Neural progenitor cell (in vitro differentiated cells): ENCODE measurements at regions not wholly inside any gene's neighbourhood (a gene's known extent, or its start where the extent isn't known, plus 50 kb on each side); places are given as distances from the start of the nearest gene placed in this dataset.

Experiments used
- DNase-seq: peaks from one replicate; pipeline ENCODE4 v3.0.0-alpha.2; 2016; ENCODE audit warnings: low spot score
- H2AFZ ChIP-seq: fragments of 200-600 bp; sonication (generic); replicated peaks from 2 replicates; pipeline ENCODE4 v1.6.1; 2016; ENCODE audit warnings: antibody characterized with exemption
- H3F3A ChIP-seq: fragments of 200-600 bp; sonication (generic); 2 replicates; pipeline ENCODE4 v1.6.1; 2016; ENCODE audit warnings: antibody characterized with exemption, low read depth
- H3K27ac ChIP-seq: fragments of 200-600 bp; sonication (generic); 2 replicates; pipeline ENCODE4 v1.5.1; 2016; ENCODE audit warnings: mild to moderate bottlenecking
- H3K27me3 ChIP-seq: fragments of 200-600 bp; sonication (generic); 2 replicates; pipeline ENCODE4 v1.6.1; 2016; ENCODE audit warnings: mild to moderate bottlenecking, moderate library complexity
- H3K36me3 ChIP-seq: fragments of 200-600 bp; sonication (generic); 2 replicates; pipeline ENCODE4 v1.5.1; 2016
- H3K4me1 ChIP-seq: fragments of 200-600 bp; sonication (generic); 2 replicates; pipeline ENCODE4 v1.6.1; 2016; ENCODE audit warnings: mixed run types
- H3K4me2 ChIP-seq: fragments of 200-600 bp; sonication (generic); 2 replicates; pipeline ENCODE4 v1.6.1; 2016
- H3K4me3 ChIP-seq: fragments of 200-600 bp; sonication (generic); 2 replicates; pipeline ENCODE4 v1.5.1; 2016
- H3K79me2 ChIP-seq: fragments of 200-600 bp; sonication (generic); 2 replicates; pipeline ENCODE4 v1.6.1; 2016; ENCODE audit warnings: low read depth
- H3K9ac ChIP-seq: fragments of 200-600 bp; sonication (generic); 2 replicates; pipeline ENCODE4 v1.6.1; 2016
- H3K9me3 ChIP-seq: fragments of 200-600 bp; sonication (generic); 2 replicates; pipeline ENCODE4 v1.5.1; 2016; ENCODE audit warnings: low read depth
- H4K20me1 ChIP-seq: fragments of 200-600 bp; sonication (generic); 2 replicates; pipeline ENCODE4 v1.6.1; 2016; ENCODE audit warnings: low read depth
- H3K27ac Mint-ChIP-seq: 3 replicates; pipeline ENCODE4 v1.8.0; 2021; ENCODE audit warnings: mixed read lengths
- H3K27me3 Mint-ChIP-seq: 2 replicates; pipeline ENCODE4 v1.8.0; 2022; ENCODE audit warnings: low read depth, mild to moderate bottlenecking, inconsistent platforms, moderate library complexity, mixed read lengths; ENCODE audit not compliant: insufficient read depth
- H3K36me3 Mint-ChIP-seq: 3 replicates; pipeline ENCODE4 v1.8.0; 2021; ENCODE audit warnings: mixed read lengths
- H3K4me1 Mint-ChIP-seq: 3 replicates; pipeline ENCODE4 v1.8.0; 2021; ENCODE audit warnings: mixed read lengths
- H3K4me3 Mint-ChIP-seq: 3 replicates; pipeline ENCODE4 v1.8.0; 2021; ENCODE audit warnings: mild to moderate bottlenecking, moderate library complexity, mixed read lengths
- H3K9me3 Mint-ChIP-seq: 3 replicates; pipeline ENCODE4 v1.8.0; 2020; ENCODE audit warnings: mixed read lengths
- CTCF ChIP-seq: fragments of 200-600 bp; sonication (generic); IDR thresholded peaks from 2 replicates; pipeline ENCODE4 v1.5.1; 2017; ENCODE audit warnings: antibody characterized with exemption, mild to moderate bottlenecking
- EZH2 ChIP-seq: fragments of 200-600 bp; sonication (generic); IDR thresholded peaks from 2 replicates; pipeline ENCODE4 v1.6.1; 2017; ENCODE audit warnings: antibody characterized with exemption, mild to moderate bottlenecking, moderate library complexity
- EZH2phosphoT487 ChIP-seq: fragments of 200-600 bp; sonication (generic); IDR thresholded peaks from 2 replicates; pipeline ENCODE4 v1.6.1; 2017; ENCODE audit warnings: antibody characterized with exemption

GRCh38 chr6:44572346-44572745 lies 184.8 kb downstream of the CDC5L start:
- Histone ChIP-seq H3K9me3 (no peaks in the 10 kb centered on the region), H3K4me1 (no peaks in the 10 kb centered on the region), H3K9ac (no peak overlapping the region), H3K4me3 (no peak overlapping the region), H3K36me3 (no peaks in the 10 kb centered on the region), H3K79me2 (no peaks in the 10 kb centered on the region), H3K27ac (no peak overlapping the region), H2AFZ (no peak overlapping the region), H3F3A (no peaks in the 10 kb centered on the region), H3K27me3 (no peaks in the 10 kb centered on the region), H4K20me1 (no peaks in the 10 kb centered on the region), H3K4me2 (no peak overlapping the region)
- Mint-ChIP-seq H3K27ac (no peak overlapping the region), H3K27me3 (no peaks in the 10 kb centered on the region), H3K9me3 (peaks cover 3% of the 10 kb centered on the region), H3K36me3 (no peaks in the 10 kb centered on the region), H3K4me1 (no peaks in the 10 kb centered on the region), H3K4me3 (no peak overlapping the region)
- DNase-seq = no peak
- TF ChIP-seq EZH2 (no peak), CTCF (no peak), EZH2phosphoT487 (no peak)

GRCh38 chr6:44575644-44576043 lies 188.1 kb downstream of the CDC5L start:
- Histone ChIP-seq H4K20me1 (no peaks in the 10 kb centered on the region), H2AFZ (no peak overlapping the region), H3F3A (no peaks in the 10 kb centered on the region), H3K27ac (no peak overlapping the region), H3K9ac (no peak overlapping the region), H3K4me2 (no peak overlapping the region), H3K27me3 (no peaks in the 10 kb centered on the region), H3K4me3 (no peak overlapping the region), H3K36me3 (no peaks in the 10 kb centered on the region), H3K4me1 (no peaks in the 10 kb centered on the region), H3K79me2 (no peaks in the 10 kb centered on the region), H3K9me3 (no peaks in the 10 kb centered on the region)
- Mint-ChIP-seq H3K9me3 (peaks cover 3% of the 10 kb centered on the region), H3K36me3 (no peaks in the 10 kb centered on the region), H3K4me3 (no peak overlapping the region), H3K27me3 (no peaks in the 10 kb centered on the region), H3K4me1 (peaks cover 2% of the 10 kb centered on the region), H3K27ac (no peak overlapping the region)
- TF ChIP-seq CTCF (no peak), EZH2 (no peak), EZH2phosphoT487 (no peak)
- no peak for DNase-seq

- Histone ChIP-seq H4K20me1 (no peaks in the 10 kb centered on the region), H3K27ac (no peak overlapping the region), H3K4me3 (no peak overlapping the region), H3K9ac (no peak overlapping the region), H3K9me3 (no peaks in the 10 kb centered on the region), H3K27me3 (no peaks in the 10 kb centered on the region), H3K79me2 (no peaks in the 10 kb centered on the region), H3K36me3 (no peaks in the 10 kb centered on the region), H2AFZ (no peak overlapping the region), H3K4me1 (no peaks in the 10 kb centered on the region), H3F3A (no peaks in the 10 kb centered on the region), H3K4me2 (no peak overlapping the region)
- Mint-ChIP-seq H3K27ac (no peak overlapping the region), H3K4me3 (no peak overlapping the region), H3K27me3 (no peaks in the 10 kb centered on the region), H3K36me3 (no peaks in the 10 kb centered on the region), H3K4me1 (peaks cover 2% of the 10 kb centered on the region), H3K9me3 (no peaks in the 10 kb centered on the region)
- no peak for TF ChIP-seq CTCF
- TF ChIP-seq EZH2phosphoT487 = no peak
- TF ChIP-seq EZH2 = no peak
- DNase-seq = no peak
These were observed 188.7 kb downstream of the CDC5L start for GRCh38 chr6:44576132-44576631.
